ENCODE measurements at regions not wholly inside any gene's neighbourhood (a gene's known extent, or its start where the extent isn't known, plus 50 kb on each side); places are given as distances from the start of the nearest gene placed in this dataset.

DNA sequence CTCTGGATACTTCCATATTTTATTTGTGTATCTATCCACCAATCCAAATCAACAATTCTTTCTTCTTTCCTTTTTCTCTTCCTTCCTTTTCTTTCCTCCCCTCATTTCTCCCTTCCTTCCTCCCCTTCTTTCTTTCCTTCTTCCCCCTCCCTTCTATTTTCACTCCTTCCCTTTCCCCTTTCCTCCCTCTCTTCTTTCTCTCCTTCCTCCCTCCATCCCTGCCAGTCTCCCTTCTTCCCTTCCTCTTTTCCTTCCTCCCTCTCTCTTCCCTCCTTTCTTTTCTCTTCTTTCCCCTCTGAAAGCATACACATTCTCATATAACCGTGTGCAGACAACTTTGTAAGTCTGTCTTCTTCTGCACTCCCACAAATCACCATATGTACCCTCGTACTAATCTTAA is 382.3 kb upstream of the MAF start:
- TF ChIP-seq EZH2phosphoT487 (conservative IDR thresholded peaks at IDR 0.05; ENCODE audit: low read length) (no peak), CTCF (IDR thresholded peaks at IDR 0.05; ENCODE audit: insufficient read depth, low read length, poor library complexity, severe bottlenecking) (no peak)

Data from SU-DHL-6 (cell line).